ENCODE measurements at regions not wholly inside any gene's neighbourhood (a gene's known extent, or its start where the extent isn't known, plus 50 kb on each side); places are given as distances from the start of the nearest gene placed in this dataset.

DNA sequence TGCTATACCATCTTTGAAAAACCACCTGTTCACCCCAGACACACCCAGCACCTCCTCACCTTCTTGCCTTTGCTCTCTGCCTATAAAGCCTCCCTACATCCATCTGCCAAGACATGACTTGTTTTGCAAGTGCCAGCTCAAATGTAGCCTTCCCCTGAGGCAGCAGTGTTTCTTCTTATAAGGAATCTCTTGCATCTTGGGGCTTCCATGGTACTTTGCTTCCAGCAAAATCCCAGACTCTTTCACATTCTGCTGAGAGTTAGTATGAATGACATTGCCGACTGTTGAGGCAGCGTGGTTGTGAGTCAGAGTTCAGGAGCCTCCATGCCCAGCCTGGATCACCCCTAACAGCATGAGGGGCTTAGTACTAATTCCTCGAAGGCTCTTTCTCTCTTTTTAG lies 217.4 kb upstream of the RUNX1 start:
- POLR2A ChIA-PET: no interaction called here
- CTCF ChIA-PET: no interaction called here
- intact Hi-C loops (cut with micrococcal nuclease): no loop called here
- Mint-ChIP-seq H3K36me3 (ENCODE audit: low read depth) (no peaks in the 10 kb centered on the region), H3K9me3 (no peaks in the 10 kb centered on the region), H3K27me3 (peaks cover 3% of the 10 kb centered on the region), H3K27ac (no peak overlapping the region), H3K4me1 (no peaks in the 10 kb centered on the region), H3K4me3 (no peak overlapping the region)
- no peak for DNase-seq
- ATAC-seq (ENCODE audit: low read depth): no peak
- TF ChIP-seq, protein P1, sequence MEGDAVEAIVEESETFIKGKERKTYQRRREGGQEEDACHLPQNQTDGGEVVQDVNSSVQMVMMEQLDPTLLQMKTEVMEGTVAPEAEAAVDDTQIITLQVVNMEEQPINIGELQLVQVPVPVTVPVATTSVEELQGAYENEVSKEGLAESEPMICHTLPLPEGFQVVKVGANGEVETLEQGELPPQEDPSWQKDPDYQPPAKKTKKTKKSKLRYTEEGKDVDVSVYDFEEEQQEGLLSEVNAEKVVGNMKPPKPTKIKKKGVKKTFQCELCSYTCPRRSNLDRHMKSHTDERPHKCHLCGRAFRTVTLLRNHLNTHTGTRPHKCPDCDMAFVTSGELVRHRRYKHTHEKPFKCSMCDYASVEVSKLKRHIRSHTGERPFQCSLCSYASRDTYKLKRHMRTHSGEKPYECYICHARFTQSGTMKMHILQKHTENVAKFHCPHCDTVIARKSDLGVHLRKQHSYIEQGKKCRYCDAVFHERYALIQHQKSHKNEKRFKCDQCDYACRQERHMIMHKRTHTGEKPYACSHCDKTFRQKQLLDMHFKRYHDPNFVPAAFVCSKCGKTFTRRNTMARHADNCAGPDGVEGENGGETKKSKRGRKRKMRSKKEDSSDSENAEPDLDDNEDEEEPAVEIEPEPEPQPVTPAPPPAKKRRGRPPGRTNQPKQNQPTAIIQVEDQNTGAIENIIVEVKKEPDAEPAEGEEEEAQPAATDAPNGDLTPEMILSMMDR (IDR thresholded peaks at IDR 0.05): no peak

DNA sequence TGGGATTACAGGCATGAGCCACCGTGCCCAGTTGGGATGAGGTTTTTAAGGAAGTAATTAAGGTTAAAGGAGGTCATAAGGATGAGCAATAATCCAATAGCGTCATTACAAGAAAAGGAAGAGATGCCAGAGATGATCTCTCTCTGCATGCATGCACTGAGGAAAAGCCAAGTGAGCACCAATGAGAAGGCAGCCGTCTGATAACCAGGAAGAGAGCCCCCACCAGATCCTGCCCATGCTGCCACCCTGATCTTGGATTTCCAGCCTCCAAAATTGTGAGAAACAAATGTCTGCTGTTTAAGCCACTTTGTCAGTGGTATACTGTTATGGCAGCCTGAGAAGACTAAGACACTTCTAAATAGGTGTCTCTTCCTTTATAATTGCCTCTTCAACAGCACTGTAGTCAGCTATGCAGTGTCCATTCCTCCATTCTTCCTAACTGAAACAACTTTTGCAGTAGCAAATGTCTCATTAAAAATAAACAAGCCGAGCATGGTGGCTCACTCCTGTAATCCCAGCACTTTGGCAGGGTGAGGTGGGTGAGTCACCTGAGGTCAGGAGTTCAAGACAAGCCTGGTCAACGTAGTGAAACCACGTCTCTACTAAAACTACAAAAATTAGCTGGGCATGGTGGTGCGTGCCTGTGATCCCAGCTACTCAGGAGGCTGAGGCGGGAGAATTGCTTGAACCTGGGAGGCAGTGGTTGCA lies 216.2 kb upstream of the RUNX1 start:
- Mint-ChIP-seq H3K9me3 (no peaks in the 10 kb centered on the region), H3K27ac (no peak overlapping the region), H3K4me1 (no peaks in the 10 kb centered on the region), H3K4me3 (no peak overlapping the region), H3K36me3 (ENCODE audit: low read depth) (no peaks in the 10 kb centered on the region), H3K27me3 (peaks cover 3% of the 10 kb centered on the region)
- intact Hi-C loops (cut with micrococcal nuclease): no loop called here
- POLR2A ChIA-PET: no interaction called here
- CTCF ChIA-PET: no interaction called here
- ATAC-seq (ENCODE audit: low read depth) (no peak), DNase-seq (no peak)
- TF ChIP-seq, protein P1 (IDR thresholded peaks at IDR 0.05): no peak

DNA sequence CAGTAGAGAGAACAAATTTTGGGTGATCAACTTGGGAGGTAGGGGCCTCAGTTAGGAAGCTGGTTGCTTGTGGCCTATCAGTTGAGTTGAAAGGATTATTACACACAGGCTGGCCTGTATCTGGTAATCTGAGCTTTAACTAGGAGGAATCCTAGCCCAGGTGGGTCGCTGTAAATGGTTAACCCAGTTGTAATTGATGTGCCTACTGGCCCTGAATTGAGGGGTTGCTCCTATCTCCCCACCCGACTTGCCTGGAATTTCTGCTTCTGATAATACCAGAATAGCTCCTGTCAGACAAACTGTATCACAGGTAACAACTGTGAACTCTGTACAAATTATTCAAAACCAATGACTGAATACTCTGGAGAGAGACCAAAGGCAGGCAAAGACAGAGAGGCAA lies 210.4 kb upstream of the RUNX1 start:
- DNase-seq: no peak

DNA sequence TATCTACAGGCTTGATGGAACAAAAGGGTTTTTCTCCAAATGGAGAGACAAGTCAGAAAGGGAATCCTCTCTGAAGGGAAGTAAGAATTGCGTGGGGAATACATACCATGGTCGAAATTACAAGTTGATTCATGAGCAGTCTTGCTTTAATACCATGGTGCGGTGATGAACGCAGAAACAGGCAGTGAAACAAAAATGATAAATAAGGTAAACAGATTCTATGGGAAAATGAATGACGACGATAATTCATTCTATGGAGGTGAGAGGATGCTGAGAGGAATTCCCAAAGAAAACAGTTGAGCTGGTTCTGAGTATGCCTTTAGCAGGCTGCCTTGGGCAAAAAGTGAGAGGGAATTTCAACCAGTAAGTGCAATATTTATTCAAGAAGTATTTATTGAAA lies 209.4 kb upstream of the RUNX1 start:
- ATAC-seq (ENCODE audit: low read depth) (no peak), DNase-seq (no peak)
- Mint-ChIP-seq H3K36me3 (ENCODE audit: low read depth) (no peaks in the 10 kb centered on the region), H3K4me1 (no peaks in the 10 kb centered on the region), H3K27ac (no peak overlapping the region), H3K27me3 (peaks cover 9% of the 10 kb centered on the region), H3K9me3 (no peaks in the 10 kb centered on the region), H3K4me3 (no peak overlapping the region)
- ChIA-PET CTCF (interaction anchor here (1.2 kb wide), 1 partner anchor 12 kb away, joined by 4 read pairs; no protein-coding TSS in a partner anchor), POLR2A (no interaction called here)
- intact Hi-C loops (cut with micrococcal nuclease): no loop called here
- TF ChIP-seq, protein P1 (IDR thresholded peaks at IDR 0.05): no peak

More for the DNA sequence above, 210.4 kb upstream of the RUNX1 start:
- Mint-ChIP-seq H3K27me3 (peaks cover 9% of the 10 kb centered on the region), H3K9me3 (no peaks in the 10 kb centered on the region), H3K36me3 (ENCODE audit: low read depth) (no peaks in the 10 kb centered on the region), H3K4me1 (no peaks in the 10 kb centered on the region), H3K27ac (no peak overlapping the region), H3K4me3 (no peak overlapping the region)
- POLR2A ChIA-PET: no interaction called here
- CTCF ChIA-PET: no interaction called here
- no peak for ATAC-seq (ENCODE audit: low read depth)
- intact Hi-C loops (cut with micrococcal nuclease): no loop called here
- TF ChIP-seq, protein P1 (IDR thresholded peaks at IDR 0.05): no peak

DNA sequence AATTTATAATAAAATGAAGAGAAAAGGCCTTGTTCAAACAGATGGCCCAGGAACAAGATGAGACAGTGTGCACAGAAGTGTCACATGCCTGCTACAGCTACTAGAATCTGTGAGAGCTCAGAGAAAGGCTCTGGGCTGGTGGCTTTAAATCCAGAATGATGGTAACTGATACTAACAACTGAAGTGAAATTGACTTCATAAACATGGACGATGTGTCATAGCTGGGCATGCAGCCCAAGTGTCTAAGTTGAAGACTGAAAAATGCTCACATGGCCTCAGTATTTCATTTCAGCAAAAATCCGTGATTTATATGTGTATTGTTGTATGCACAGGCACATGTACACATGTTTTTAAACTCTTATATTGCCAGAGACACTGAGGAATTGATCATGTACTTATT lies 208.3 kb upstream of the RUNX1 start:
- no peaks in the 10 kb centered on the region for H3K9me3 Mint-ChIP-seq
- peaks cover 9% of the 10 kb centered on the region for H3K27me3 Mint-ChIP-seq
- H3K4me3 Mint-ChIP-seq: no peak overlapping the region
- intact Hi-C loops (cut with micrococcal nuclease): no loop called here
- H3K36me3 Mint-ChIP-seq (ENCODE audit: low read depth): no peaks in the 10 kb centered on the region
- TF ChIP-seq, protein P1 (IDR thresholded peaks at IDR 0.05): no peak
- no peak for ATAC-seq (ENCODE audit: low read depth)
- DNase-seq: no peak
- no peaks in the 10 kb centered on the region for H3K4me1 Mint-ChIP-seq
- ChIA-PET POLR2A (no interaction called here), CTCF (interaction anchor here (1.2 kb wide), 1 partner anchor 11 kb away, joined by 4 read pairs; no protein-coding TSS in a partner anchor)
- H3K27ac Mint-ChIP-seq: no peak overlapping the region

Data from activated B cell treated with CpG ODN at 0.5 μM for 24 hours (primary cell).